SK-N-SH (cell line): ENCODE measurements at regions not wholly inside any gene's neighbourhood (a gene's known extent, or its start where the extent isn't known, plus 50 kb on each side); places are given as distances from the start of the nearest gene placed in this dataset.

ENCODE experiments used
- CTCF ChIA-PET: fragments of 300-600, 350-600 bp; formaldehyde crosslinking; extraction: SDS; loops from one replicate; lab custom pipeline; 2021; lab: Yijun Ruan, JAX
- POLR2A ChIA-PET: fragments of 350-600 bp; sonication (Branson Sonifier 250); formaldehyde crosslinking; extraction: SDS; loops from one replicate; lab custom pipeline; 2020; ENCODE audit warnings: antibody characterized with exemption, inconsistent platforms; lab: Yijun Ruan, JAX
- DNase-seq: peaks from one replicate; pipeline ENCODE4 v3.0.0; 2012
- H2AFZ ChIP-seq: fragments of 200-600 bp; sonication (generic); 2 replicates; pipeline ENCODE4 v1.8.1; 2016; ENCODE audit warnings: antibody characterized with exemption, mild to moderate bottlenecking, low read depth
- H3F3A ChIP-seq: fragments of 200-600 bp; sonication (generic); replicated peaks from 2 replicates; pipeline ENCODE3; 2016; ENCODE audit warnings: antibody characterized with exemption, mild to moderate bottlenecking; ENCODE audit not compliant: insufficient read depth
- H3K27ac ChIP-seq, 2 experiments: fragments of 200-500 bp in 1 of 2; fragments of 200-600 bp in 1 of 2; sonication (Bioruptor generic) in 1 of 2; sonication (generic), shearing (Covaris generic) in 1 of 2; 2 replicates each; pipeline versions ENCODE4 v1.5.1 to v1.6.1; 2014 to 2016; ENCODE audit warnings: low read depth in 2 of 2, inconsistent platforms in 1 of 2, low read length in 1 of 2, mild to moderate bottlenecking in 1 of 2, mixed read lengths in 1 of 2
- H3K27me3 ChIP-seq: fragments of 200-600 bp; sonication (generic), shearing (Covaris generic); 2 replicates; pipeline ENCODE4 v1.6.1; 2016; ENCODE audit warnings: mixed run types; ENCODE audit not compliant: insufficient read depth
- H3K36me3 ChIP-seq, 2 experiments: fragments of 200-500 bp in 1 of 2; fragments of 200-600 bp in 1 of 2; sonication (Bioruptor generic) in 1 of 2; sonication (generic) in 1 of 2; replicated peaks in 1 of 2; 2 replicates each; pipeline versions ENCODE3 to v1.5.1; 2014 to 2016; ENCODE audit warnings: low read length in 1 of 2, mild to moderate bottlenecking in 1 of 2; ENCODE audit not compliant: insufficient read depth in 2 of 2, control insufficient read depth in 1 of 2
- H3K4me1 ChIP-seq, 2 experiments: fragments of 200-500 bp in 1 of 2; fragments of 200-600 bp in 1 of 2; sonication (Bioruptor generic) in 1 of 2; sonication (generic), shearing (Covaris generic) in 1 of 2; 2 replicates each; pipeline versions ENCODE4 v1.5.1 to v1.6.1; 2014 to 2016; ENCODE audit warnings: low read depth in 1 of 2, low read length in 1 of 2, mixed run types in 1 of 2; ENCODE audit not compliant: insufficient read depth in 2 of 2, control insufficient read depth in 1 of 2
- H3K4me2 ChIP-seq: fragments of 200-600 bp; sonication (generic), shearing (Covaris generic); 2 replicates; pipeline ENCODE4 v1.6.1; 2017; ENCODE audit warnings: mixed run types
- H3K4me3 ChIP-seq, 2 experiments: fragments of 200-500 bp in 1 of 2; fragments of 200-600 bp in 1 of 2; sonication (Bioruptor generic) in 1 of 2; sonication (generic), shearing (Covaris generic) in 1 of 2; 2 replicates each; pipeline versions ENCODE4 v1.5.1 to v1.8.1; 2014 to 2016; ENCODE audit warnings: low read depth in 2 of 2, inconsistent platforms in 1 of 2, low read length in 1 of 2, mild to moderate bottlenecking in 1 of 2, mixed read lengths in 1 of 2, moderate library complexity in 1 of 2
- H3K79me2 ChIP-seq: fragments of 200-600 bp; sonication (generic); 2 replicates; pipeline ENCODE4 v1.8.1; 2017; ENCODE audit warnings: mild to moderate bottlenecking; ENCODE audit not compliant: insufficient read depth
- H3K9ac ChIP-seq: fragments of 200-600 bp; sonication (generic); 2 replicates; pipeline ENCODE4 v1.6.1; 2017; ENCODE audit warnings: mixed run types
- H3K9me2 ChIP-seq: fragments of 200-600 bp; sonication (generic); 2 replicates; pipeline ENCODE4 v1.6.1; 2017; ENCODE audit warnings: mixed run types
- H3K9me3 ChIP-seq: fragments of 200-600 bp; sonication (generic); 2 replicates; pipeline ENCODE4 v1.6.1; 2017; ENCODE audit warnings: mixed run types, mild to moderate bottlenecking, moderate library complexity
- H4K20me1 ChIP-seq: fragments of 200-600 bp; sonication (generic); 2 replicates; pipeline ENCODE4 v1.6.1; 2017; ENCODE audit warnings: mild to moderate bottlenecking, mixed run types; ENCODE audit not compliant: insufficient read depth
- CHD2 ChIP-seq: fragments of 150-350 bp; IDR thresholded peaks from 2 replicates; pipeline ENCODE4 v1.6.1; 2018; ENCODE audit warnings: low read length; ENCODE audit not compliant: partially characterized antibody
- CTCF ChIP-seq: fragments of 200-600 bp; sonication (generic); IDR thresholded peaks from 2 replicates; pipeline ENCODE4 v1.6.1; 2017; ENCODE audit warnings: antibody characterized with exemption, mild to moderate bottlenecking, moderate library complexity
- FOSL2 ChIP-seq: IDR thresholded peaks from 2 replicates; pipeline ENCODE4 v1.4.0; 2012; ENCODE audit warnings: low read depth, mild to moderate bottlenecking, moderate library complexity, borderline replicate concordance
- FOXM1 ChIP-seq: IDR thresholded peaks from 2 replicates; pipeline ENCODE4 v1.4.0; 2012; ENCODE audit warnings: low read depth, mild to moderate bottlenecking
- NFIC ChIP-seq: IDR thresholded peaks from 2 replicates; pipeline ENCODE4 v1.4.0; 2012; ENCODE audit warnings: borderline replicate concordance
- NRF1 ChIP-seq: IDR thresholded peaks from 2 replicates; pipeline ENCODE4 v1.6.1; 2012; ENCODE audit warnings: low read depth, mild to moderate bottlenecking, low read length
- RCOR1 ChIP-seq: fragments of 150-350 bp; IDR thresholded peaks from 2 replicates; pipeline ENCODE4 v1.6.1; 2017; ENCODE audit warnings: antibody characterized with exemption, low read length
- REST ChIP-seq: IDR thresholded peaks from 2 replicates; pipeline ENCODE4 v1.6.1; 2012; ENCODE audit warnings: mild to moderate bottlenecking, low read depth, low read length, moderate library complexity
- RFX5 ChIP-seq: IDR thresholded peaks from 2 replicates; pipeline ENCODE4 v1.6.1; 2012; ENCODE audit warnings: mild to moderate bottlenecking, improper control_type of control experiment, low read length
- SIN3A ChIP-seq: IDR thresholded peaks from 2 replicates; pipeline ENCODE4 v1.6.1; 2012; ENCODE audit warnings: low read depth, mild to moderate bottlenecking, low read length, moderate library complexity, borderline replicate concordance
- TAF1 ChIP-seq: IDR thresholded peaks from 2 replicates; pipeline ENCODE4 v1.6.1; 2012; ENCODE audit warnings: low read depth, mild to moderate bottlenecking, low read length, moderate library complexity, borderline replicate concordance
- USF1 ChIP-seq: IDR thresholded peaks from 2 replicates; pipeline ENCODE4 v1.4.0; 2012; ENCODE audit warnings: low read depth, borderline replicate concordance
- USF2 ChIP-seq: fragments of 150-350 bp; IDR thresholded peaks from 2 replicates; pipeline ENCODE4 v1.6.1; 2017; ENCODE audit warnings: antibody characterized with exemption, low read length, low read depth, borderline replicate concordance
- YY1 ChIP-seq: IDR thresholded peaks from 2 replicates; pipeline ENCODE4 v1.4.0; 2012; ENCODE audit warnings: low read depth, mild to moderate bottlenecking
- WGBS: methylation state at CpG from one replicate; pipeline ENCODE4 v1.1.6; 2017; ENCODE audit warnings: low lambda C conversion rate; 5-methylcytosine and 5-hydroxymethylcytosine counted together

GRCh38 chr1:168427051-168427450, 116.7 kb downstream of the XCL2 start:
- DNase-seq: no peak
- Histone ChIP-seq H3K36me3 (no peaks in the 10 kb centered on the region), H3K9ac (no peak overlapping the region), H3K9me2 (no peaks in the 10 kb centered on the region), H4K20me1 (no peaks in the 10 kb centered on the region), H3K9me3 (no peaks in the 10 kb centered on the region), H3K4me2 (no peak overlapping the region), H3K27ac (peak overlapping the region in 1 of 2 experiments; percentile 94; a peak in 2 of 4 replicates), H3K4me1 (peaks cover 0 to 14% of the 10 kb centered on the region in 2 experiments; a peak in 2 of 4 replicates), H3F3A (no peaks in the 10 kb centered on the region), H3K4me3 (no peak overlapping the region), H3K27me3 (no peaks in the 10 kb centered on the region), H2AFZ (no peak overlapping the region), H3K79me2 (no peaks in the 10 kb centered on the region)
- ChIA-PET CTCF (interaction anchor here (0.8 to 5.4 kb wide), 2 partner anchors 12 to 84 kb away, joined by 4 to 41 read pairs; no protein-coding TSS in a partner anchor), POLR2A (no interaction called here)
- TF ChIP-seq CHD2 (no peak), CTCF (no peak), USF2 (no peak), FOSL2 (no peak), RCOR1 (no peak), FOXM1 (no peak), SIN3A (no peak), USF1 (no peak), YY1 (no peak), REST (no peak), TAF1 (no peak), RFX5 (no peak), NRF1 (no peak), NFIC (no peak)
- 73% methylated on average over 1 of the region's 1 CpG for WGBS
